Osteoblast (primary cell): ENCODE measurements at regions not wholly inside any gene's neighbourhood (a gene's known extent, or its start where the extent isn't known, plus 50 kb on each side); places are given as distances from the start of the nearest gene placed in this dataset.

Source experiments
- DNase-seq: peaks from one replicate; pipeline ENCODE4 v3.0.0; 2011; ENCODE audit warnings: low spot score, mixed read lengths; ENCODE audit not compliant: insufficient read length; ENCODE audit errors: missing footprints
- H2AFZ ChIP-seq: 2 replicates; pipeline ENCODE4 v1.6.0; 2011; ENCODE audit warnings: mild to moderate bottlenecking, low read length
- H3K27ac ChIP-seq: 2 replicates; pipeline ENCODE4 v1.5.1; 2011; ENCODE audit warnings: mild to moderate bottlenecking, low read depth, low read length, moderate library complexity
- H3K27me3 ChIP-seq: 2 replicates; pipeline ENCODE4 v1.6.0; 2012; ENCODE audit warnings: mild to moderate bottlenecking, control low read depth, inconsistent platforms, low read length, moderate library complexity; ENCODE audit not compliant: insufficient read depth
- H3K36me3 ChIP-seq: 2 replicates; pipeline ENCODE4 v1.5.1; 2011; ENCODE audit warnings: mild to moderate bottlenecking, low read length, control low read depth, moderate library complexity; ENCODE audit not compliant: insufficient read depth
- H3K4me1 ChIP-seq: 2 replicates; pipeline ENCODE4 v1.5.1; 2011; ENCODE audit warnings: mild to moderate bottlenecking, low read length, control low read depth, moderate library complexity; ENCODE audit not compliant: insufficient read depth
- H3K4me2 ChIP-seq: 2 replicates; pipeline ENCODE4 v1.6.0; 2011; ENCODE audit warnings: mild to moderate bottlenecking, low read length; ENCODE audit not compliant: insufficient read depth
- H3K4me3 ChIP-seq: fragments of 200-600 bp; sonication (generic); 3 replicates; pipeline ENCODE4 v1.5.1; 2012; ENCODE audit warnings: mild to moderate bottlenecking, low read length, inconsistent platforms; ENCODE audit not compliant: insufficient read depth
- H3K79me2 ChIP-seq: 2 replicates; pipeline ENCODE4 v1.6.0; 2012; ENCODE audit warnings: mild to moderate bottlenecking, low read length, control low read depth, inconsistent platforms; ENCODE audit not compliant: insufficient read depth
- H3K9me3 ChIP-seq: 2 replicates; pipeline ENCODE4 v1.5.1; 2011; ENCODE audit warnings: low read depth, low read length, control low read depth
- H4K20me1 ChIP-seq: 2 replicates; pipeline ENCODE4 v1.6.0; 2012; ENCODE audit warnings: mild to moderate bottlenecking, low read length, control low read depth; ENCODE audit not compliant: insufficient read depth
- TF ChIP-seq, protein P1 (sequence below): IDR thresholded peaks from 2 replicates; pipeline ENCODE4 v1.5.1; 2011; ENCODE audit warnings: mild to moderate bottlenecking, low read depth, low read length, moderate library complexity; ENCODE audit errors: extremely low read depth

DNA sequence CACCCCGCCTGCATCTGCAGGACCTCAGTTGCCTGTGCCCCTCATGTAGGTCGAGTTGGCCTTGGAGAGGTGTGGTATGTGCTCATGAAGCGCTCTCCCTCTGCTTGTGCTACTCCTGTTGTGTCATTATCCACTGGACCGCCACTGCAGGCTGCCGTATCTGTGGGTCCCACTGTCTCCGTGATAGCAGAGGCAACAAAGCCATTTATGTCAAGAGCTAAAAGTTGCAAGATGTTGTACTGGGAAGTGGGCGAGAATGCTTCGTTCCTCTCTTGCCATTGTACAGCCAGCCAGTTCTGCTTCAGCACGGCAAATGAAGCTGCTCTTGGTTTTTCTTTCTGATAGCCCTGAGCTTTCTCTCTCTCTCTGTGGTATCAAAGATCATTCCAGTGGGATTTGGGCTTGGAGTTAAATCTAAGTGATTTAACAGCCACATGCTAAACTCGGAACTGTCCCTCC lies 89.0 kb downstream of the TMEM212 start:
- H2AFZ ChIP-seq, result peak overlapping the region; percentile 83
- TF ChIP-seq, protein P1, sequence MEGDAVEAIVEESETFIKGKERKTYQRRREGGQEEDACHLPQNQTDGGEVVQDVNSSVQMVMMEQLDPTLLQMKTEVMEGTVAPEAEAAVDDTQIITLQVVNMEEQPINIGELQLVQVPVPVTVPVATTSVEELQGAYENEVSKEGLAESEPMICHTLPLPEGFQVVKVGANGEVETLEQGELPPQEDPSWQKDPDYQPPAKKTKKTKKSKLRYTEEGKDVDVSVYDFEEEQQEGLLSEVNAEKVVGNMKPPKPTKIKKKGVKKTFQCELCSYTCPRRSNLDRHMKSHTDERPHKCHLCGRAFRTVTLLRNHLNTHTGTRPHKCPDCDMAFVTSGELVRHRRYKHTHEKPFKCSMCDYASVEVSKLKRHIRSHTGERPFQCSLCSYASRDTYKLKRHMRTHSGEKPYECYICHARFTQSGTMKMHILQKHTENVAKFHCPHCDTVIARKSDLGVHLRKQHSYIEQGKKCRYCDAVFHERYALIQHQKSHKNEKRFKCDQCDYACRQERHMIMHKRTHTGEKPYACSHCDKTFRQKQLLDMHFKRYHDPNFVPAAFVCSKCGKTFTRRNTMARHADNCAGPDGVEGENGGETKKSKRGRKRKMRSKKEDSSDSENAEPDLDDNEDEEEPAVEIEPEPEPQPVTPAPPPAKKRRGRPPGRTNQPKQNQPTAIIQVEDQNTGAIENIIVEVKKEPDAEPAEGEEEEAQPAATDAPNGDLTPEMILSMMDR, result no peak
- H3K4me3 ChIP-seq, result peak overlapping the region; percentile 20
- H3K27ac ChIP-seq, result no peak overlapping the region
- peak overlapping the region; percentile 66 for H3K4me2 ChIP-seq
- H3K27me3 ChIP-seq, result no peaks in the 10 kb centered on the region
- H3K36me3 ChIP-seq, result no peaks in the 10 kb centered on the region
- no peaks in the 10 kb centered on the region for H4K20me1 ChIP-seq
- DNase-seq, result no peak
- H3K79me2 ChIP-seq, result no peaks in the 10 kb centered on the region
- no peaks in the 10 kb centered on the region for H3K9me3 ChIP-seq
- H3K4me1 ChIP-seq, result peaks cover 22% of the 10 kb centered on the region

DNA sequence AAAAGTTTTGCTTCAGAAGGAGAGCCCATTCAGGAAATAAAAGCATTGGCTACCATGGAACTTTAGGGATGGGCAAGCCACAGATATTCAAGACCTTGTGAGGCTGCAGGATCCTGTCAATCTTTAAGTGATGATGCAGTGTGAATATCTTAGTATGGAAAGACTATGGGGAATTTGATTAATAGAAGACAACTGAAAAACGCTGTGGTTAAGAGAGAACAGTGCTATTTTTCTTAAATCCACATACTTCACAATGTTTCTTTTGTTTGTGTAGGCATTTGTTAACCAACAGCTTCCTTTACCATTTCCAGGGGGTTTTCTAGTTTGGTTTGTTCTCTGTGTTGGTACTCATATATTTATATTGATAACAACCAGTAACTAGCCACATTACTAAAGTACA lies 90.3 kb downstream of the TMEM212 start:
- no peak for DNase-seq
- H3K4me2 ChIP-seq, result no peak overlapping the region
- no peak overlapping the region for H3K4me3 ChIP-seq
- H3K9me3 ChIP-seq, result no peaks in the 10 kb centered on the region
- no peaks in the 10 kb centered on the region for H3K36me3 ChIP-seq
- peaks cover 22% of the 10 kb centered on the region for H3K4me1 ChIP-seq
- no peaks in the 10 kb centered on the region for H3K79me2 ChIP-seq
- no peaks in the 10 kb centered on the region for H4K20me1 ChIP-seq
- no peak overlapping the region for H3K27ac ChIP-seq
- TF ChIP-seq, protein P1, result no peak
- H3K27me3 ChIP-seq, result no peaks in the 10 kb centered on the region
- H2AFZ ChIP-seq, result no peak overlapping the region

DNA sequence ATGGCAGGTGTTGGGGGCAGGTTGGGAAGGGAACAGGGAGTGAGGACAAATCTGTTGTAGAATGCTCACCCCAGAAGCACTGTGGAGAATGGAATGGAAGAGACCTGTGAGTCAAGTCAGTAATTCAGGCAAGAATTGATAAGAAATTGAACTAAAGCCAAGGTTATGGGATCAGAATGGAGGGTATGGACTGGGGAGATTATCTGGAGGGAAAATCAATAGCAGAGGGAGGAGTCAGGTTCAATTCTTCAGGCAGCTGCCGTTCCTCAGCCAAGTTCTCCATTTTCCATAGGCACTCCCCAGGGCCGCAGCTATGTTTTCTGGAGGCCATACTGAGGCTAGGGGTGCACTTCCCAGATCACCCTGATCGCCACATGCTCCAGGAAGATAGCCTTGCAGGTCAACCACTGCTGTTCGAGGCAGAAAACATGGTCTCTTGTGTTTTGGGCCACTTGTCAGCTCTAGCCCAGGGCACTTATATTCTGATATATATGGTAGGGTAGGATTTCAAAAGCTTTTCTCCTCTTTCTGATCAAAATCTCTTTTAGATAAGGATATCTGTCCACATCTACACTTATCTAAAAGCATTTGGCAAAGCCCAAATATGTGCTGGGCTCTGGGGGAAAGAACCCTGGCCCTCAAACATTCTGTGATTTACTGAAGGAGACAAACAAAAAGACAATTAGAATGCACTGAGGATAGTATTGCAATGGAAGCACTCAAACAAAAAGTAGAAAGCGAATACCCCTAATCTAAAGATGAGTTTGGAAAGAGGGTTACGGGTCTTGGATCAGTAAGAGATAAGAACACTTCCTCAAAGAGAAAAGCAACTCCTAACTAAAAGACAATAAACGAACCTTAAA lies 92.3 kb downstream of the TMEM212 start:
- TF ChIP-seq, protein P1, result no peak
- no peak for DNase-seq
- Histone ChIP-seq H4K20me1 (no peaks in the 10 kb centered on the region), H2AFZ (peak overlapping the region; percentile 21), H3K27ac (peak overlapping the region; percentile 76), H3K79me2 (no peaks in the 10 kb centered on the region), H3K27me3 (no peaks in the 10 kb centered on the region), H3K4me3 (no peak overlapping the region), H3K4me1 (peaks cover 22% of the 10 kb centered on the region), H3K4me2 (no peak overlapping the region), H3K9me3 (no peaks in the 10 kb centered on the region), H3K36me3 (no peaks in the 10 kb centered on the region)

DNA sequence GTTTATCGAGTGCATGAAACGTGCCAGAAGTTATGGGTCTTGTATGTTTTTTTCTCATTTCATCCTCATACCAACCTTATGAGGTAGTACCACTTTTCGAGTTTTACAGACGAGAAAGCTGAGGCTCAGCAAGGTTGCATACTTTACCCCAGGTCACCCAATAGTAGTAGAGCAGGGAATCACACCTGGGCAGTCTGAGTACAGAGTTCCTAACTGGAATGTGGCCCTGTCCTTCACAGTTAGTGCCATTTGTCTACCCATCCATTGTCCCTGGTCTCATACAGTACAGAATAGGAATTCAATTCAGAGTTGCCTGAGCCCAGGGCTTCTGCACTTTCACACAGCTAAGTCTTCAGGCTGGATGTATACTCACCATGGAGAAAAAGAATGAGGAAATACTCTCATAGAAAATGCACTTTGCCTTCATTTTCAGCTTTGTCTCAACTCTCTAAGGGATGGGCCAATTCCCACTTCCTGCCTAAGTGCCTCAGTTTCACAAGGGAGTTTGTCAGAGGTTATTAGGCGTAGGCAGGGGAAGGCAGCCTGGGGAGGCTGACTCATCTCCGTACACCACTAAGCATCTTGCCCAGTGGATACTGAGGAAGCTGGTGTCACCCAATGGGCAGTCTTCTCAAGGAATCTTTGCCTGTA lies 93.2 kb downstream of the TMEM212 start:
- H3K4me2 ChIP-seq, result peak overlapping the region; percentile 38
- no peaks in the 10 kb centered on the region for H4K20me1 ChIP-seq
- TF ChIP-seq, protein P1, result no peak
- H3K4me1 ChIP-seq, result peaks cover 22% of the 10 kb centered on the region
- H2AFZ ChIP-seq, result peak overlapping the region; percentile 45
- no peaks in the 10 kb centered on the region for H3K36me3 ChIP-seq
- peak overlapping the region; percentile 5 for H3K4me3 ChIP-seq
- DNase-seq, result peak; percentile 83
- peak overlapping the region; percentile 76 for H3K27ac ChIP-seq
- H3K27me3 ChIP-seq, result no peaks in the 10 kb centered on the region
- no peaks in the 10 kb centered on the region for H3K79me2 ChIP-seq
- no peaks in the 10 kb centered on the region for H3K9me3 ChIP-seq
